ENCODE measurements at regions not wholly inside any gene's neighbourhood (a gene's known extent, or its start where the extent isn't known, plus 50 kb on each side); places are given as distances from the start of the nearest gene placed in this dataset.

- CTCF ChIA-PET, result interaction anchor here (1.2 to 5.7 kb wide), 7 partner anchors 13 to 589 kb away, joined by 3 to 42 read pairs (median 4); no protein-coding TSS in a partner anchor
Observed at GRCh38 chr20:11260611-11261010, 586.8 kb upstream of the JAG1 start.

More at GRCh38 chr20:11260611-11261010, 586.8 kb upstream of the JAG1 start:
- ATAC-seq (no peak), DNase-seq (ENCODE audit: low read depth, low spot score) (no peak), FAIRE-seq (no peak)
- H3K4me3 ChIP-seq, result no peak overlapping the region
- H3K79me2 ChIP-seq (ENCODE audit: control insufficient read depth, insufficient read depth, low read length), result no peaks in the 10 kb centered on the region
- no peaks in the 10 kb centered on the region for H3K9me3 ChIP-seq (replicated peaks; ENCODE audit: control insufficient read depth, insufficient read depth, low read length)
- no peaks in the 10 kb centered on the region for H4K20me1 ChIP-seq (ENCODE audit: control insufficient read depth, insufficient read depth)
- TF ChIP-seq SIN3A (IDR thresholded peaks at IDR 0.05; ENCODE audit: low read depth, low read length), result no peak
- TF ChIP-seq STAT3 (IDR thresholded peaks at IDR 0.05; ENCODE audit: low read depth, low read length), result no peak
- no peak for TF ChIP-seq ASH2L (IDR thresholded peaks at IDR 0.05; ENCODE audit: borderline replicate concordance, low read depth)
- no peak for TF ChIP-seq FOS (IDR thresholded peaks at IDR 0.05; ENCODE audit: borderline replicate concordance, extremely low read depth, insufficient read length)
- no peak for TF ChIP-seq HCFC1 (IDR thresholded peaks at IDR 0.05; ENCODE audit: low read length)
- no peak for TF ChIP-seq E2F4 (IDR thresholded peaks at IDR 0.05; ENCODE audit: low read depth, low read length)
- no peak for TF ChIP-seq RB1 (IDR thresholded peaks at IDR 0.05; ENCODE audit: borderline replicate concordance)
- no peaks in the 10 kb centered on the region for H3K36me3 ChIP-seq (ENCODE audit: control insufficient read depth in 2 of 2, insufficient read depth in 2 of 2, low read length in 1 of 2)
- ChIA-PET POLR2A (interaction anchor here (0.9 to 2.7 kb wide), 3 partner anchors 11 to 194 kb away, joined by 3 to 9 read pairs (median 3); no protein-coding TSS in a partner anchor), RAD21 (ENCODE audit: unreplicated experiment) (interaction anchor here (0.8 to 4.6 kb wide), 14 partner anchors 12 to 784 kb away, joined by 3 to 22 read pairs (median 4); no protein-coding TSS in a partner anchor), SMC1A (ENCODE audit: uncharacterized antibody, unreplicated experiment) (interaction anchor here (0.8 to 6.9 kb wide), 14 partner anchors 9 to 585 kb away, joined by 3 to 57 read pairs (median 6); no protein-coding TSS in a partner anchor)
- no peak overlapping the region for H3K9ac ChIP-seq (ENCODE audit: control insufficient read depth, insufficient read depth, low read length)
- in situ Hi-C loops (cut with MboI), result no loop called here
- no peaks in the 10 kb centered on the region for H3K27me3 ChIP-seq (replicated peaks in 1 of 2; ENCODE audit: control insufficient read depth in 2 of 2, insufficient read depth in 2 of 2, low read length in 1 of 2)
- WGBS (ENCODE audit: insufficient coverage, insufficient replicate concordance, low lambda C conversion rate, missing lambda C conversion rate), result 36% methylated on average over 3 of the region's 3 CpGs
- BruUV-seq (replicated peaks), result no TSS peak
- no peak overlapping the region; the same call in 1 of the 2 replicates for H2AFZ ChIP-seq (ENCODE audit: control insufficient read depth, low read depth, low read length)
- no peak overlapping the region for H3K27ac ChIP-seq (ENCODE audit: control insufficient read depth, insufficient read depth)
- H3K4me2 ChIP-seq (ENCODE audit: control insufficient read depth, insufficient read depth), result no peak overlapping the region
- intact Hi-C loops (cut with micrococcal nuclease; ENCODE audit: unreplicated experiment), result loop anchor here (10.0 kb wide), 1 partner anchor 786 kb away; no protein-coding TSS in a partner anchor
- H3K4me1 ChIP-seq (ENCODE audit: control insufficient read depth, insufficient read depth, low read length), result no peaks in the 10 kb centered on the region

Measured in GM12878 (cell line).